SK-N-SH treated with all-trans-retinoic acid at 6 μM for 48 hours (cell line): ENCODE measurements at regions not wholly inside any gene's neighbourhood (a gene's known extent, or its start where the extent isn't known, plus 50 kb on each side); places are given as distances from the start of the nearest gene placed in this dataset.

ENCODE experiments used
- ATAC-seq: fragments of 200-7000 bp; cut with Tn5 transposase; 3 replicates; pipeline ENCODE4 v1.9.1; 2020; ENCODE audit warnings: mild to moderate bottlenecking, moderate library complexity
- ARNTL ChIP-seq: fragments of 450-650 bp; formaldehyde crosslinking; IDR thresholded peaks from 2 replicates; pipeline ENCODE4 v1.5.0; 2020; ENCODE audit warnings: low read depth, mild to moderate bottlenecking, moderate library complexity, borderline replicate concordance
- BACH2 ChIP-seq: fragments of 250-450 bp; sonication (Bioruptor Pico); IDR thresholded peaks from 2 replicates; pipeline ENCODE4 v1.9.0; 2021; ENCODE audit warnings: mild to moderate bottlenecking, borderline replicate concordance
- CREB5 ChIP-seq: fragments of 250-450 bp; sonication (Bioruptor Pico); IDR thresholded peaks from 2 replicates; pipeline ENCODE4 v1.5.1; 2020; ENCODE audit warnings: low read depth, mild to moderate bottlenecking, moderate library complexity
- CSDC2 ChIP-seq: fragments of 250-450 bp; sonication (Bioruptor Pico); IDR thresholded peaks from 2 replicates; pipeline ENCODE4 v1.5.0; 2020; ENCODE audit warnings: mild to moderate bottlenecking, moderate library complexity
- CSRNP3 ChIP-seq: fragments of 250-450 bp; sonication (Bioruptor Pico); IDR thresholded peaks from 2 replicates; pipeline ENCODE4 v1.5.1; 2021; ENCODE audit warnings: mild to moderate bottlenecking, moderate library complexity
- GLIS3 ChIP-seq: fragments of 250-450 bp; sonication (Bioruptor Pico); IDR thresholded peaks from 2 replicates; pipeline ENCODE4 v1.5.0; 2020; ENCODE audit warnings: mild to moderate bottlenecking, moderate library complexity
- ISL1 ChIP-seq: fragments of 250-450 bp; sonication (Bioruptor Pico); IDR thresholded peaks from 2 replicates; pipeline ENCODE4 v2.1.2; 2022; ENCODE audit warnings: mild to moderate bottlenecking, moderate library complexity
- OSR1 ChIP-seq: fragments of 250-450 bp; sonication (Bioruptor Pico); IDR thresholded peaks from 2 replicates; pipeline ENCODE4 v1.8.0; 2022; ENCODE audit warnings: moderate library complexity, mild to moderate bottlenecking, inconsistent platforms
- PATZ1 ChIP-seq: fragments of 250-450 bp; sonication (Bioruptor Pico); IDR thresholded peaks from 2 replicates; pipeline ENCODE4 v1.8.0; 2020; ENCODE audit warnings: mild to moderate bottlenecking, moderate library complexity, borderline replicate concordance
- RARB ChIP-seq: fragments of 250-450 bp; sonication (Bioruptor Pico); IDR thresholded peaks from 2 replicates; pipeline ENCODE4 v1.8.0; 2021; ENCODE audit warnings: mild to moderate bottlenecking, moderate library complexity
- SNAI2 ChIP-seq: fragments of 250-450 bp; sonication (Bioruptor Pico); IDR thresholded peaks from 2 replicates; pipeline ENCODE4 v1.5.0; 2020; ENCODE audit warnings: mild to moderate bottlenecking, moderate library complexity
- TCF4 ChIP-seq: fragments of 250-450 bp; sonication (Bioruptor Pico); IDR thresholded peaks from 2 replicates; pipeline ENCODE4 v1.8.0; 2021; ENCODE audit warnings: mild to moderate bottlenecking, moderate library complexity, borderline replicate concordance
- TOX ChIP-seq: fragments of 250-450 bp; sonication (Bioruptor Pico); IDR thresholded peaks from 2 replicates; pipeline ENCODE4 v1.8.0; 2021; ENCODE audit warnings: mild to moderate bottlenecking, moderate library complexity, borderline replicate concordance
- TSHZ2 ChIP-seq: fragments of 250-450 bp; sonication (Bioruptor Pico); IDR thresholded peaks from 2 replicates; pipeline ENCODE4 v1.5.0; 2020; ENCODE audit warnings: mild to moderate bottlenecking, moderate library complexity
- ZC3H10 ChIP-seq: fragments of 250-450 bp; sonication (Bioruptor Pico); IDR thresholded peaks from 2 replicates; pipeline ENCODE4 v1.5.1; 2021; ENCODE audit warnings: mild to moderate bottlenecking, moderate library complexity
- ZFP3 ChIP-seq: fragments of 250-450 bp; sonication (Bioruptor Pico); IDR thresholded peaks from 2 replicates; pipeline ENCODE4 v1.5.0; 2020; ENCODE audit warnings: mild to moderate bottlenecking, moderate library complexity
- ZFP30 ChIP-seq: fragments of 450-650 bp; formaldehyde crosslinking; IDR thresholded peaks from 2 replicates; pipeline ENCODE4 v1.5.0; 2022; ENCODE audit warnings: mild to moderate bottlenecking, moderate library complexity
- ZNF565 ChIP-seq: fragments of 450-650 bp; formaldehyde crosslinking; conservative IDR thresholded peaks from 2 replicates; pipeline ENCODE4 v1.5.0; 2020; ENCODE audit warnings: low read depth, mild to moderate bottlenecking, moderate library complexity
- ZNF70 ChIP-seq: fragments of 450-650 bp; formaldehyde crosslinking; IDR thresholded peaks from 2 replicates; pipeline ENCODE4 v1.5.0; 2020; ENCODE audit warnings: mild to moderate bottlenecking, moderate library complexity
- ZNF8 ChIP-seq: fragments of 450-650 bp; formaldehyde crosslinking; IDR thresholded peaks from 2 replicates; pipeline ENCODE4 v1.5.0; 2020; ENCODE audit warnings: mild to moderate bottlenecking, moderate library complexity

GRCh38 chr11:119985551-119985950, 152.4 kb downstream of the TRIM29 start:
- ATAC-seq: no peak
- TF ChIP-seq BACH2 (CRISPR knock-in tag): no peak
- no peak for TF ChIP-seq TCF4
- no peak for TF ChIP-seq ZNF70 (CRISPR knock-in tag)
- TF ChIP-seq ARNTL: no peak
- TF ChIP-seq CSDC2 (CRISPR knock-in tag): no peak
- TF ChIP-seq TOX: no peak
- TF ChIP-seq CSRNP3: no peak

GRCh38 chr11:119983816-119984215, 154.1 kb downstream of the TRIM29 start:
- TF ChIP-seq ZFP3 (CRISPR knock-in tag) (no peak), GLIS3 (no peak), ARNTL (no peak), ZNF565 (no peak), ISL1 (CRISPR knock-in tag) (no peak), TOX (no peak), ZNF70 (CRISPR knock-in tag) (no peak), OSR1 (CRISPR knock-in tag) (no peak), CSRNP3 (no peak)

GRCh38 chr11:119983240-119983732, 154.6 kb downstream of the TRIM29 start:
- no peak for TF ChIP-seq ARNTL
- TF ChIP-seq ZFP30 (CRISPR knock-in tag): no peak
- no peak for TF ChIP-seq ISL1 (CRISPR knock-in tag)
- no peak for TF ChIP-seq TSHZ2 (CRISPR knock-in tag)
- TF ChIP-seq RARB (CRISPR knock-in tag): no peak
- no peak for TF ChIP-seq CREB5 (CRISPR knock-in tag)
- no peak for TF ChIP-seq GLIS3
- TF ChIP-seq ZNF565: no peak
- no peak for TF ChIP-seq OSR1 (CRISPR knock-in tag)
- TF ChIP-seq SNAI2 (CRISPR knock-in tag): no peak
- TF ChIP-seq BACH2 (CRISPR knock-in tag): no peak
- TF ChIP-seq PATZ1 (CRISPR knock-in tag): no peak
- TF ChIP-seq ZNF8 (CRISPR knock-in tag): no peak
- TF ChIP-seq ZFP3 (CRISPR knock-in tag): no peak
- TF ChIP-seq CSDC2 (CRISPR knock-in tag): no peak
- TF ChIP-seq TOX: no peak
- no peak for TF ChIP-seq ZNF70 (CRISPR knock-in tag)
- no peak for TF ChIP-seq ZC3H10 (CRISPR knock-in tag)
- ATAC-seq: no peak

More at GRCh38 chr11:119983816-119984215, 154.1 kb downstream of the TRIM29 start:
- no peak for ATAC-seq
